HL-60 (cell line): ENCODE measurements at regions not wholly inside any gene's neighbourhood (a gene's known extent, or its start where the extent isn't known, plus 50 kb on each side); places are given as distances from the start of the nearest gene placed in this dataset.

ENCODE experiments used
- GABPA ChIP-seq: IDR thresholded peaks from 2 replicates; pipeline ENCODE4 v1.6.1; 2012; ENCODE audit warnings: low read depth
- POLR2AphosphoS5 ChIP-seq: IDR thresholded peaks from 2 replicates; pipeline ENCODE4 v1.6.1; 2012; ENCODE audit warnings: low read depth
- REST ChIP-seq: IDR thresholded peaks from 2 replicates; pipeline ENCODE4 v1.6.1; 2012; ENCODE audit warnings: low read depth; ENCODE audit not compliant: insufficient replicate concordance
- TF ChIP-seq, protein P1 (sequence below): IDR thresholded peaks from one replicate; pipeline ENCODE4 v1.5.1; 2011; ENCODE audit warnings: low read length, control low read depth, inconsistent platforms; ENCODE audit not compliant: insufficient read depth

DNA sequence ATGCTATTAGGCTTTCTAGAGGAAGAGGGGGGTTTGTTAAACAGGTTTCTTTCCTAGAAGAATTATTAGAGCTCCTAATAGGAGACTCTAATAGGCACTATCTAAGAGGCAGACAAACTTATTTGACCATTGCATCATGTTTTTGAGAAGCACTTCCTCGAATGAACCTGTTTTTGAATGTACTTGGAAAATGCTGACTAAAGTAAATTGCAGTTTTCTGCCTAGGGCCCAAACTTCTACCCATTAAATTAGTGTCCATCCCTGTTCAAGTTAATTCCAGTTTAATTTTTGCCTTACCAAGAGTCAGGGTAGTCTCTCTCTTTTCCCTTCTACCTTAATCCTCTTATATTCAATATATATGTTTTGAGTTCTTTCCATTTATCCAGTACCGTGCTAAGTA lies 1029.6 kb downstream of the TTLL7 start:
- no peak for TF ChIP-seq REST
- no peak for TF ChIP-seq GABPA
- no peak for TF ChIP-seq POLR2AphosphoS5
- TF ChIP-seq, protein P1, sequence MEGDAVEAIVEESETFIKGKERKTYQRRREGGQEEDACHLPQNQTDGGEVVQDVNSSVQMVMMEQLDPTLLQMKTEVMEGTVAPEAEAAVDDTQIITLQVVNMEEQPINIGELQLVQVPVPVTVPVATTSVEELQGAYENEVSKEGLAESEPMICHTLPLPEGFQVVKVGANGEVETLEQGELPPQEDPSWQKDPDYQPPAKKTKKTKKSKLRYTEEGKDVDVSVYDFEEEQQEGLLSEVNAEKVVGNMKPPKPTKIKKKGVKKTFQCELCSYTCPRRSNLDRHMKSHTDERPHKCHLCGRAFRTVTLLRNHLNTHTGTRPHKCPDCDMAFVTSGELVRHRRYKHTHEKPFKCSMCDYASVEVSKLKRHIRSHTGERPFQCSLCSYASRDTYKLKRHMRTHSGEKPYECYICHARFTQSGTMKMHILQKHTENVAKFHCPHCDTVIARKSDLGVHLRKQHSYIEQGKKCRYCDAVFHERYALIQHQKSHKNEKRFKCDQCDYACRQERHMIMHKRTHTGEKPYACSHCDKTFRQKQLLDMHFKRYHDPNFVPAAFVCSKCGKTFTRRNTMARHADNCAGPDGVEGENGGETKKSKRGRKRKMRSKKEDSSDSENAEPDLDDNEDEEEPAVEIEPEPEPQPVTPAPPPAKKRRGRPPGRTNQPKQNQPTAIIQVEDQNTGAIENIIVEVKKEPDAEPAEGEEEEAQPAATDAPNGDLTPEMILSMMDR: no peak
